ENCODE measurements at regions not wholly inside any gene's neighbourhood (a gene's known extent, or its start where the extent isn't known, plus 50 kb on each side); places are given as distances from the start of the nearest gene placed in this dataset.

DNA sequence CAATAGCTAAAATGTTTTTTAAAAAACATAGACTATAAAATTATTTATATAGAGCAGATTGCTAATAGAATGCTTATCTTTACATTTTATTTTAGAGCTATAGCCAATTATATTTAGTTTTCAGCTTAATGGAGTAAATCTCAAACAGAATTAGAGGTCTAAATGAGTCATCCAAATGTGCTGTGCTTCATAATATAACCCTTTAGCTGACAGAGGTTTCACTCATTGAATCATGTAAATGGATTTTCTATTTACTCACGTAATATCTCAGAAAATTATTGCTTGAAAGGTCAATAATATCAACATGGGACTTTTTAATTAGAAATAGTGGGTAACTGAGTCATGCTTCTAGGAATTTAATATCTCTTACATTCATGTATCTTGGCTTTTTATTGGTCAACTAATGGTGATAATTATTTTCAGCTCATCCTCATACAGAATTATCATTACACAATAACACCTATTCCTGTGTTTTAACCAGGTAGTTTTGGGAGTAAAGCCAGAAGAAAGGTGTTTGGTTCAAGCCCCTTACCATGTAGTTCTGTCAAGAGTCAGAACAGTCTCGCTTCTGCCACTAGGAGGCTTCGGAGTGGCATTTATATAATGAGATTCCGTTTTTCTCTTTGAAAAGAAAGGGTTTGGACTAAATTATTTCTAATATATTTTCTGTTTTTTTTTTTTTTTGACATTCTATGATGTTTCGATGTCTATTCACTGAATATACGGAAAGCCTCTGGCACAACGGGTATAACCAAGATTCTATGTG lies 217.6 kb downstream of the CDH7 start:
- TF ChIP-seq POLR2AphosphoS5 (IDR thresholded peaks at IDR 0.05) (no peak), POLR2A (IDR thresholded peaks at IDR 0.05) (no peak)
- TF ChIP-seq, protein P1, sequence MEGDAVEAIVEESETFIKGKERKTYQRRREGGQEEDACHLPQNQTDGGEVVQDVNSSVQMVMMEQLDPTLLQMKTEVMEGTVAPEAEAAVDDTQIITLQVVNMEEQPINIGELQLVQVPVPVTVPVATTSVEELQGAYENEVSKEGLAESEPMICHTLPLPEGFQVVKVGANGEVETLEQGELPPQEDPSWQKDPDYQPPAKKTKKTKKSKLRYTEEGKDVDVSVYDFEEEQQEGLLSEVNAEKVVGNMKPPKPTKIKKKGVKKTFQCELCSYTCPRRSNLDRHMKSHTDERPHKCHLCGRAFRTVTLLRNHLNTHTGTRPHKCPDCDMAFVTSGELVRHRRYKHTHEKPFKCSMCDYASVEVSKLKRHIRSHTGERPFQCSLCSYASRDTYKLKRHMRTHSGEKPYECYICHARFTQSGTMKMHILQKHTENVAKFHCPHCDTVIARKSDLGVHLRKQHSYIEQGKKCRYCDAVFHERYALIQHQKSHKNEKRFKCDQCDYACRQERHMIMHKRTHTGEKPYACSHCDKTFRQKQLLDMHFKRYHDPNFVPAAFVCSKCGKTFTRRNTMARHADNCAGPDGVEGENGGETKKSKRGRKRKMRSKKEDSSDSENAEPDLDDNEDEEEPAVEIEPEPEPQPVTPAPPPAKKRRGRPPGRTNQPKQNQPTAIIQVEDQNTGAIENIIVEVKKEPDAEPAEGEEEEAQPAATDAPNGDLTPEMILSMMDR (IDR thresholded peaks at IDR 0.05 in 8 of 11, conservative IDR thresholded peaks at IDR 0.05 in 3 of 11), result no peak
- intact Hi-C loops (cut with DNase I; ENCODE audit: low total_unique reads), result no loop called here
- no peaks in the 10 kb centered on the region for H3K4me1 ChIP-seq
- 64 to 71% (median 68%) methylated on average over 7 of the region's 7 CpGs for WGBS, 5 donors
- no peaks in the 10 kb centered on the region for H3K27me3 ChIP-seq (replicated peaks in 1 of 7)
- no peaks in the 10 kb centered on the region for H3K36me3 ChIP-seq
- no peak overlapping the region for H3K4me3 ChIP-seq
- H3K27ac ChIP-seq, result no peak overlapping the region
- DNase-seq, result no peak
- H3K9me3 ChIP-seq, result no peaks in the 10 kb centered on the region

DNA sequence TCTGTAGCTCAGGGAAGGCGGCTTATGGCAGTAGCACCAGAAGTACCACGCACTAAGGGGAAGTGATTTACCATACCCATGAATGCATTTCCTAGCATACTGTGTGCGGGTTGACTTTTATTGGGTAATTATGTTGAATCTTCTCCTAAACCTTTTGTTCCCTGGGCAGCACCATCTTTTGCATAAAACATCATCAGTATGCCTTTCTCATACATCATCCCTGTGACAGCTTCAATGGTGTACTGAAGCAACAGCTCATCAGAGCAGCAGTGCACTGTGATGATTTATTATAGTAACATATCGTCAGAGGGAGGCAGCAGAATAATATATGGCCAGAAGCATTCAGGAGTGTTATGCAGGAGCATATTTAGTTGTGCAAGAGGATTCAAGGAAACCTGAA lies 204.9 kb downstream of the CDH7 start:
- H3K4me3 ChIP-seq, result no peak overlapping the region
- no peaks in the 10 kb centered on the region for H3K27me3 ChIP-seq (replicated peaks in 1 of 7)
- no peaks in the 10 kb centered on the region for H3K36me3 ChIP-seq
- no peaks in the 10 kb centered on the region for H3K4me1 ChIP-seq
- TF ChIP-seq, protein P1 (IDR thresholded peaks at IDR 0.05 in 8 of 11, conservative IDR thresholded peaks at IDR 0.05 in 3 of 11), result no peak
- TF ChIP-seq POLR2A (IDR thresholded peaks at IDR 0.05) (no peak), POLR2AphosphoS5 (IDR thresholded peaks at IDR 0.05) (no peak)
- WGBS, 5 donors, result 69 to 74% (median 70%) methylated on average over 4 of the region's 4 CpGs
- no peaks in the 10 kb centered on the region for H3K9me3 ChIP-seq
- H3K27ac ChIP-seq, result no peak overlapping the region
- intact Hi-C loops (cut with DNase I; ENCODE audit: low total_unique reads), result no loop called here
- DNase-seq, result no peak

DNA sequence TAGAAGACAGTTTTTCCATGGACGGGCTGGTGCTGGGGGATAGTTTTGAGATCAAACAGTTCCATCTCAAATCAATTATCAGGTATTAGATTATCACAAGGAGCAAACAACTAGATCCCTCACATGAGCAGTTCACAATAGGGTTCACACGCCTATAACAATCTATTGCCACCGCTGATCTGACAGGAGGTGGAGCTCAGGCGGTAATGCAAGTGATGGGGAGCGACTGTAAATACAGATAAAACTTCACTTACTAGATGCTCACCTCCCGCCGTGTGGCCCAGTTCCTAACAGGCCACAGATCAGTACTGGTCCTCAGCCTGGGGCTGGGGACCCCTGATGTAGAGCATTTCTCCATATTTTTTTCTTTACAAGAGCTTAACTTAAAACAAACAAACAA lies 203.6 kb downstream of the CDH7 start:
- intact Hi-C loops (cut with DNase I; ENCODE audit: low total_unique reads), result no loop called here
- DNase-seq, result no peak
- WGBS, 5 donors, result 91 to 95% (median 92%) methylated on average over 7 of the region's 7 CpGs
- Histone ChIP-seq H3K4me3 (no peak overlapping the region), H3K27me3 (replicated peaks in 1 of 7) (no peaks in the 10 kb centered on the region), H3K4me1 (no peaks in the 10 kb centered on the region), H3K9me3 (no peaks in the 10 kb centered on the region), H3K36me3 (no peaks in the 10 kb centered on the region), H3K27ac (no peak overlapping the region)
- no peak for TF ChIP-seq POLR2A (IDR thresholded peaks at IDR 0.05)
- TF ChIP-seq POLR2AphosphoS5 (IDR thresholded peaks at IDR 0.05), result no peak
- TF ChIP-seq, protein P1 (IDR thresholded peaks at IDR 0.05 in 8 of 11, conservative IDR thresholded peaks at IDR 0.05 in 3 of 11), result no peak

DNA sequence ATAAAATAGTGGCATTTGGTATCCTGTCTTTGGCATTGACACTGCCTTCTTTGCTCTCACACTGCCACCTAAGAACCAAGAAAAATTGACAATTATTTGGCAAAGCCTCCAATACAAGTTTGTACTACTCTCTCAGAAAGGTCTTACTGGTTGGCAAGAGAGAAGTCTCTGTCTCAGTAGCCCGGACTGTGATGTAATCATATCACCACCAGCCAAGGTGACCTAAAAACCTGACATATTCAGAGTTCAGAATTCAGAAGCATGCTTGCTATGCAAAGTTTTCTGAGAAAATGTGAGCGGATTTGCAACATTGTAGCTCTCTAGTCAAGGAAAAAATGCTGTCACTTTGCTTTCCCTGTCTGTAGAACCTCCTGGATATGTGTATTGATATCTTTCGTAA lies 196.0 kb downstream of the CDH7 start:
- Histone ChIP-seq H3K9me3 (no peaks in the 10 kb centered on the region), H3K36me3 (no peaks in the 10 kb centered on the region), H3K4me3 (no peak overlapping the region), H3K27ac (no peak overlapping the region), H3K4me1 (no peaks in the 10 kb centered on the region), H3K27me3 (replicated peaks in 1 of 7) (no peaks in the 10 kb centered on the region)
- intact Hi-C loops (cut with DNase I; ENCODE audit: low total_unique reads), result no loop called here
- no peak for TF ChIP-seq POLR2AphosphoS5 (IDR thresholded peaks at IDR 0.05)
- TF ChIP-seq, protein P1 (IDR thresholded peaks at IDR 0.05 in 8 of 11, conservative IDR thresholded peaks at IDR 0.05 in 3 of 11), result no peak
- no peak for TF ChIP-seq POLR2A (IDR thresholded peaks at IDR 0.05)
- no peak for DNase-seq
- WGBS, 5 donors, result 47 to 77% (median 59%) methylated on average over 3 of the region's 3 CpGs
